CD4-positive, alpha-beta T cell treated with Interleukin-2 at 100 ng/mL for 4 hours (primary cell): ENCODE measurements at regions not wholly inside any gene's neighbourhood (a gene's known extent, or its start where the extent isn't known, plus 50 kb on each side); places are given as distances from the start of the nearest gene placed in this dataset.
"Not testable (repeated sequence)": the region's sequence is repeated elsewhere in the genome, so short reads cannot be mapped to it uniquely, and the experiment has no call there.

Source experiments
- DNase-seq: peaks from one replicate; pipeline ENCODE4 v3.0.0-alpha.2; 2020; ENCODE audit warnings: low spot score

GRCh38 chr11:69869311-69869939, 50.2 kb upstream of the FGF3 start:
- DNase-seq: no peak

GRCh38 chr11:69870766-69871165, 51.5 kb upstream of the FGF3 start:
- DNase-seq: no peak

- no peak for DNase-seq
These were observed 54.2 kb upstream of the FGF3 start for GRCh38 chr11:69873166-69874077.

DNA sequence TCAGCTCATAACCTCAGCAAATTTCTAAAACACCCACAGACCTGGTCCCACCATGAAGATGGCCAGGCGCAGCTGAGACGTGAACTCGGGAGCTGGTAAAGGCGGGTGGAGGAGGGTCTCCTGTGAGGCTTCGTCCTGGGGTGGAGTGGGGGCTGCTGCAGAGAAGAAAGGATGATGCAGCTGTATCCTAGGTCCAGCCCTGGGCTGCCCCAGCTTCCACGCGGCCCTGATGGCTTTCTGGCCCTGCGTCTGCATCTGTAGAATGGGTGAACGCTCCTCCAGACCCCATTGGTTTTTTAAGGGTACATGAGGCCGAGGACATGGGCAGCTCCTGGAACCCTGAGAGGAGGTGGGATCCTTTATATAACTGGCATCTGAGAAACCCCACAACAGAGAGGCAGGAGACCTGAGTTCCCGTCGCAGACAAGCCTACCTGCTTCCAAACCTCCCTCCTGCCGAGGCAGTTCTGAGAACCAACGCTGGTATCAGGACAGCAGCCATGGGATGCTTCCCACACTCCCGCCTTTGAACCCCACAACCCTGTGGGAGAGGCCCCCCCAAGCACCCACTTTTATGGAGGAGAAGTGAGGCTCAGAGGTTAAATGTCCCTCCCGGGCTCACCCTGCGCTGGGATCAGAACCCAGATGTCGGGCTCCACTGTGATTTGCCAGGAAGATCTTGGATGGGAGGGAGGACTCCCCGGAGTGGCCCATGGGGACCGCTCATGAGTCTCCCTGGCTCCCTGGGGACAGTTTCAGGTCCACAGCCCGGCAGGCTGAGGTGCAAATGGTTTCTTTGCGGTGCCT, 55.2 kb upstream of the FGF3 start:
- no peak for DNase-seq

GRCh38 chr11:69874984-69875624, 55.9 kb upstream of the FGF3 start:
- no peak for DNase-seq

GRCh38 chr11:69876013-69876412, 56.8 kb upstream of the FGF3 start:
- no peak for DNase-seq

DNA sequence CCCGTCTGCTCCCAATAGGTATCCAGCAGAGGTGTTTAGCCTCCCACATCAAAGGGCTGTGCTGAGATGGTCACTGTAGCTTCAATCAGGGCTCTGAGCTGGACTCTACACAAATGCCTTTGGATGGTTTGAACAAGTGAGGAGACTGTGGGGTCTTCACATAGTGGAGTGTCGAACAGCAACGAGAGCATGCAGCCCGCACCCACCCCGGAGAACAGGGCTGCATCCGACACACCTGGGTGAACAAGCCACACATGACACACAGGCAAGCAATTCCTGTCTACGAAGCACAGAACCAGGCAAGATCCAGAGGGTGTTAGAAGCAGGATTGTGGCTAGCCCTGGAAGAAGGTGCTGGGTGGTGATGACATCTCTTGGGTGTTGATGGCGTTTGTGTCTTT, 58.0 kb upstream of the FGF3 start:
- DNase-seq: no peak

DNA sequence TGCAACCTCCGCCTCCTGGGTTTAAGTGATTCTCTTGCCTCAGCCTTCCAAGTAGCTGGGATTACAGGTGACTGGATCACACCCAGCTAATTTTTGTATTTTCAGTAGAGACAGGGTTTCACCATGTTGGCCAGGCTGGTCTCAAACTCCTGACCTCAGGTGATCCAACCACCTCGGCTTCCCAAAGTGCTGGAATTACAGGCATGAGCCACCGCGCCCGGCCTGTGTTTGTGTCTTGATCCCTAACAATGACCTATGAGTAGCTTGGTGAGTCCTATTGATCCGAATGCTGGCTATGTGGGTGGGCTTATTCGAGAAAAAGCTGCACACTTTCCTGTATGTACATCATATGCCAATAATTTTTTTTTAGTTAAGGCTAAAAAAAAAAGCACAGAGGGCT, 58.5 kb upstream of the FGF3 start:
- DNase-seq: not testable (repeated sequence)

GRCh38 chr11:69878144-69878883, 59.1 kb upstream of the FGF3 start:
- DNase-seq: no peak

- no peak for DNase-seq
These were observed 59.9 kb upstream of the FGF3 start for GRCh38 chr11:69878927-69879728.

DNA sequence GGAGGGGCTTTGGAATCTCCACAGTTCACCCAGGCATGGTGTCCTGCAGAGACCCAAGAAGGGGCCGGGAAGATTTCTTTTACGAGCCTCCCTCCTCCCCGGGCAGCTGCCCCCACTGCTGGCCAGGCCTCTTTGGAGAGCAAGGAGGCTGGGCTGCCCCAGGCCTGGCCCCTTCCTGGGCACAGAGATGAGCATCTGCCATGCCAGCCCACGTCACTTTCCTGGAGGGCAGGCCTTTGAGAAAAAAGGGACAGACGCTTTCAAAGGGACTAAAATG, 60.5 kb upstream of the FGF3 start:
- no peak for DNase-seq

DNA sequence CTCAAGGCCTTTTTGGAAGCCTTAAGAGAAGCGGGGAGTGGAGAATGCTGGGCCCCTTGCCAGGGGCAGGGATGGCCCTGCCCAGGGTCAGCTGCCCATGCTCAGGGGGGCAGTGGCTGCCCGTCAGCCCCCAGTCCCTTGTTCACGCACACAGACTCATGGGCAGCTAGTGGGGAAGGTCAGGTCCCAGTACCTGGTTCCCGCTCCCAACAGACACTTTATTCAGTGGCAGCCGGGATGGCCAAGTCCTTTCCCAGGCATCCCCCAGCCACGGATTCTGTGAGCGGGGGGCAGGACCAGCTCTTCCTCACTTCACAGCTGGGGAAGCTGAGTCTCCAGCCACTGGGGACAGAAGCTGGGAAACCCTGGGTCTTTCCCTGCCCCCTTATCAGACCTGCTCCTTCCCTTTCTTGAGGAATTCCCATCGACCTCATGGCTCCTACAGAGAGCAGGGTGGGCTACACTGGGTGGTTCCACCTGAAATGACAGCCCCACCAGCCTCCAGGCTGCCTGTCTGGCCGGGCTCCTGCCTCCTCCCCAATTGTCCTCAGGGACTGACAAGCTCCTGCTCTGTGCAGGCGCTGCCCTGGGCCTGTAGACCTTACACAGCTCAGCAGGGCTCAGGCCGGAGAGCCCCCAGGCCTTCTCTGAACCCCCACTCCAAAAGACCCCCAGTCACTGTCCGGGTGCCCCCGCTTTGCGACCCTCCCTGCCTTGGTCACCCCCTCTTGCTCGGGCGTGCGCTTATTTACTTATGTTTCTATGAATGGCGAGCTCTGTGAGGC, 61.0 kb upstream of the FGF3 start:
- no peak for DNase-seq

DNA sequence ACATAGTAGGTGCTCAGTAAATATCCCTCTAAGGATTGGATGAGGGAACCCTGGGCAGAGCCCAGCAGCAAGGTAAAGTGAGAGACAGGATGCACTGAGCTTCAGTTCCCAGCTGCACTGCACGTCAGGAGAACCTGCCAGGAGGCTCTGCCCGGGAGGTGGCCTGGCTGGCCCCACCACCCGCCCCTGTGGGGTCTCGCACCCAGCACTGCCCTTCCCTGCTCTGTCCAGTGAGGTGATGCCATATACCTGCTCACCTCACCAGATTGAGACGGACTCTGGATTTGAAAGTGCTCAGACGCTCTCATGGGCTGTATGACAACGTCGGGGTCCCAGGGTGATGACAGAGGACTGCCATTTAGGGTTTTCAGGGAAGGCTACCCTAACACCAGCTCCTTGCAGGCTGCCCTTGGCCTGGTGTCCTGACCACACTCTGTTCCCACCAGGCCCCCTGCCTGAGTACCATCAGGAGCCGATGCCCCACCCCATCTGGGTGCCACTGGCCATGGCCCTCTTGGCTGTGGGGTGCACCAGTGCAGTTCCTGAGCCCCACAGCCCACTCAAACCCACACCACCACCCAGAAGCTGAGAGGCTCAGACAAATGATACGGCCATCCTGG, 61.7 kb upstream of the FGF3 start:
- no peak for DNase-seq

DNA sequence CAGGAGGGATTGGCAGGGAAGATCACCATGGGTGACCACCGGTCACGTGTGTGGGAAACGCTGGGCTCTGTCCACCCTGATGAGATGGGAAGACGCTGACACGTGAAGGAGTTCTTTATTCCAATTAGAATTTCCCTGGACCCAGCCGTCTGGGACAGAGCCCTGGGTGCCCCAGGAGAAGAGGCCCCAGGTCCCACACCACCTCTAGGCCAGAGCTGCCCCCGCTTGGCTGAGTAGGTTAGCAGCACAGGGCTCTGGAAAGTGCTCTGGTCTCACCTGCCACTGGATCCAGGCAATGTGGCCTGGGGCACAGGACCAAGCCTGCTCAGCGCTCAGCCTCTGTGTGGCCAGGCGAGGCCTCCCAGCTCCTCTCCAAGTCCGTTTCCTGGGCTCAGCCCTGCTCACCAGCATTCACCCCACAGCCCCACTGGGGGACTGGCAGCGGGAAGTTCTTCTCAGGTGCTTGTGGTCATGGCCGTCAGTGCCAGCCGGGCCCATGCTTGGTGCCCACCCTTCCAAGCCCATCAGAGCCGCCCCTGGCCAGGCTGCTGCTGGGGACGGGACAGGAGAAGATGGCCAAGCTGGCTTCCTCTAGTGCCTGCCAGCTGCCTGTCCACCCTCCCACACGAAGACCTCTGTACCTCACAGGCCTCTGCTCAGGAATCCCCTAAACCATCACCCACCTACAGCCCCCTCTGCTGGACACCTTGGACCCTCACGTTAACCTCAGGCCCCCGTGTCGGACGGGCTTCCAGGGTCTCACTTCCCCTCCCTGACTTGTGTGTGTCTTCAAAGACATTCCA, 62.5 kb upstream of the FGF3 start:
- DNase-seq: no peak

- no peak for DNase-seq
These were observed 63.0 kb upstream of the FGF3 start for GRCh38 chr11:69882270-69882608.

DNA sequence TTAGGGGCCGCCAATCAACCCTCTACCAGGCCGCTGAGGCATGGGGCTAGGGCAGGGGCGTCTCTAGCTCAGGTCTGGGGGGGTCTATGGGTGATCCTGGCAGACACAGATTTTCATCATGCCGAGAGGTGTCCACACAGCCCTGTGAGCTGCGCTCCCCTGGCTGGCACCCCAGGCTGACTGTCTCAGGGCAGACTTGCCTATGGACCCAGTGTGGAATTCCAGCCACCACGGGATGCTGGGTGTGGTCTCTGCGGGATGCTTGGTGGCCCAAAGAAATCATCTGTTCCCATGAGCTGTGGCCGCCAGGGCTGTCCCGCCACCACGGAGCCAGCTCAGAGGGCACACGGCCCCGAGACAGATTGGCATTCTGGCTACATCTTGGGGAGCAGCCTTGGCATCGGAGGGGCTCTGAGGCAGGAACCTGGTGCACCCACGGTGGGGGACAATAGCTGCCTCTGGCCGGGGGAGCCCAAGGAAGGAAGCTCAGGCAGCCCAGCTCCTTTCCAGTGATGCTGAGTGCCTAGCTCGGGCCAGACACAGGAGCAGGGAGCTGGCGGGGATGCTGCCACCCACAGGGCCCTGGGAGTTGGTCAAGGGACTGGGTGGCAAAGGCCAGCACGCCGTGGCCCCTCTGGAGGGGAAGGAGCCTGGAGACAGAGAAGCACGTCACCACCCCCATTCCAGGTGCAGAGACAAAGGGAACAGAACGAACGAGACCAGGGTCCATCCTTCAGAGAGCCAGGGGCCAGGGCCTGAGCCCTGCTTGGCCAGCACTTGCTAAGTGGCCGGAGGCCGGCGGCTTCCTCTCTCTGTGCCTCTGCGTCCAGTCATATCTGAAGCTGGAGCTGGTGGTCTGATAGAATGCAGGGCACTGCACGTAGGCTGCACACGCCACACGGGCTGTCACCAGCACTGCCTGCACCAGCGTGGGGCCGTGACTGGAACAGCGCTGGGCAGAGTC, 64.4 kb upstream of the FGF3 start:
- DNase-seq: no peak

DNA sequence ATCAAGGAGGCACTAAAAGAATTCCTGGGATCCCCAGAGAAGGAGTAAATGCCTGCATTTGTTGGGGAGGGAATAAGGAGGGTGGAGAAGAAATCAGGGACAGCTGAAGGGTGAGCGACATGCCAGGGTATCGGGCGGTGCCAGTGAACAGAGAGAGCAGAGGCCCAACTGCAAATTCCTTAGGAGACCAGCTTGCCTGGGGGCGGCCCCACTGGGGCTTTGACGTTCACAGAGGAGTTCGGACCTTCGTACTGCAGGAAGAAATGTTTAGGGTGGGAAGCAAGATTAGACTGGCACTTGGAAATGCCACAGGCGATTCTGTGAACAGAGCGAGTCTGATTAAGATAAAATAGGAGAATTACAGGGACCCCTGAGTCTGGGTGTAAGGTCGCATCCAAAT, 65.1 kb upstream of the FGF3 start:
- no peak for DNase-seq

GRCh38 chr11:69884751-69885150, 65.5 kb upstream of the FGF3 start:
- DNase-seq: no peak
